Neural cell (in vitro differentiated cells): ENCODE measurements at regions not wholly inside any gene's neighbourhood (a gene's known extent, or its start where the extent isn't known, plus 50 kb on each side); places are given as distances from the start of the nearest gene placed in this dataset.

Experiments used
- H2AFZ ChIP-seq: fragments of 200-600, 300-800 bp; sonication (generic), shearing (Covaris generic); 2 replicates; pipeline ENCODE4 v1.6.0; 2014; ENCODE audit warnings: low read depth, mild to moderate bottlenecking, antibody characterized with exemption, low read length, moderate library complexity
- H3F3A ChIP-seq: fragments of 200-600 bp; shearing (Covaris generic); 2 replicates; pipeline ENCODE4 v1.6.1; 2016; ENCODE audit warnings: mild to moderate bottlenecking, moderate library complexity, mixed read lengths, antibody characterized with exemption, low read length; ENCODE audit not compliant: insufficient read depth, poor library complexity, severe bottlenecking
- H3K27ac ChIP-seq: fragments of 200-600, 300-800 bp; sonication (generic), shearing (Covaris generic); 2 replicates; pipeline ENCODE4 v1.5.1; 2014; ENCODE audit warnings: mild to moderate bottlenecking, low read length, moderate library complexity
- H3K27me3 ChIP-seq: fragments of 300-800, 200-600 bp; sonication (generic), shearing (Covaris generic); 2 replicates; pipeline ENCODE4 v1.6.0; 2014; ENCODE audit warnings: mild to moderate bottlenecking, low read depth, low read length, moderate library complexity; ENCODE audit not compliant: insufficient read depth
- H3K36me3 ChIP-seq: fragments of 300-800, 200-600 bp; sonication (generic), shearing (Covaris generic); 2 replicates; pipeline ENCODE4 v1.5.1; 2014; ENCODE audit warnings: mild to moderate bottlenecking, antibody characterized with exemption, low read length, moderate library complexity; ENCODE audit not compliant: insufficient read depth
- H3K4me2 ChIP-seq: fragments of 300-800, 200-600 bp; sonication (generic), shearing (Covaris generic); 2 replicates; pipeline ENCODE4 v1.6.0; 2014; ENCODE audit warnings: mild to moderate bottlenecking, low read length
- H3K4me3 ChIP-seq: fragments of 300-800, 200-600 bp; sonication (generic), shearing (Covaris generic); 2 replicates; pipeline ENCODE4 v1.5.1; 2014; ENCODE audit warnings: mild to moderate bottlenecking, low read length, moderate library complexity
- H3K79me2 ChIP-seq: fragments of 200-600 bp; shearing (Covaris generic); replicated peaks from 2 replicates; pipeline ENCODE4 v1.6.0; 2014; ENCODE audit warnings: mild to moderate bottlenecking, low read length, moderate library complexity; ENCODE audit not compliant: insufficient read depth
- H3K9ac ChIP-seq: fragments of 300-800, 200-600 bp; sonication (generic), shearing (Covaris generic); 2 replicates; pipeline ENCODE4 v1.6.1; 2016; ENCODE audit warnings: mild to moderate bottlenecking, low read length, mixed read lengths
- H3K9me2 ChIP-seq: fragments of 200-600 bp; shearing (Covaris generic); 2 replicates; pipeline ENCODE4 v1.6.1; 2016; ENCODE audit warnings: mild to moderate bottlenecking, low read length, mixed read lengths; ENCODE audit not compliant: insufficient read depth
- H3K9me3 ChIP-seq: fragments of 200-600, 300-800 bp; sonication (generic), shearing (Covaris generic); 2 replicates; pipeline ENCODE4 v1.6.1; 2016; ENCODE audit warnings: mild to moderate bottlenecking, mixed run types, low read length, moderate library complexity, mixed read lengths
- H4K20me1 ChIP-seq: fragments of 200-600 bp; shearing (Covaris generic); 2 replicates; pipeline ENCODE4 v1.6.1; 2016; ENCODE audit warnings: mild to moderate bottlenecking, mixed run types; ENCODE audit not compliant: insufficient read depth
- CTCF ChIP-seq: fragments of 450-650 bp; IDR thresholded peaks from 2 replicates; pipeline ENCODE4 v1.5.1; 2014; ENCODE audit warnings: antibody characterized with exemption, mild to moderate bottlenecking, moderate library complexity; ENCODE audit not compliant: poor library complexity, severe bottlenecking
- EP300 ChIP-seq: fragments of 450-650 bp; conservative IDR thresholded peaks from 2 replicates; pipeline ENCODE4 v1.6.1; 2014; ENCODE audit warnings: antibody characterized with exemption, mild to moderate bottlenecking, moderate library complexity; ENCODE audit not compliant: poor library complexity, severe bottlenecking
- EZH2 ChIP-seq: fragments of 200-600, 300-800 bp; shearing (Covaris generic), sonication (generic); IDR thresholded peaks from 2 replicates; pipeline ENCODE4 v1.6.1; 2014; ENCODE audit warnings: antibody characterized with exemption, low read length, borderline replicate concordance, mild to moderate bottlenecking; ENCODE audit not compliant: insufficient read depth, poor library complexity, severe bottlenecking
- MXI1 ChIP-seq: fragments of 450-650 bp; conservative IDR thresholded peaks from 2 replicates; pipeline ENCODE4 v1.6.1; 2014; ENCODE audit warnings: antibody characterized with exemption, mild to moderate bottlenecking; ENCODE audit not compliant: poor library complexity, severe bottlenecking
- POLR2AphosphoS5 ChIP-seq: IDR thresholded peaks from 2 replicates; pipeline ENCODE4 v1.6.1; 2012
- RAD21 ChIP-seq: fragments of 450-650 bp; conservative IDR thresholded peaks from 2 replicates; pipeline ENCODE4 v1.6.1; 2014; ENCODE audit warnings: antibody characterized with exemption, mild to moderate bottlenecking, moderate library complexity
- SMC3 ChIP-seq: fragments of 450-650 bp; conservative IDR thresholded peaks from 2 replicates; pipeline ENCODE4 v1.6.1; 2014; ENCODE audit warnings: antibody characterized with exemption, mild to moderate bottlenecking, moderate library complexity; ENCODE audit not compliant: poor library complexity
- TAF1 ChIP-seq: IDR thresholded peaks from 2 replicates; pipeline ENCODE4 v1.6.1; 2012; ENCODE audit warnings: low read depth
- TF ChIP-seq, protein P1 (sequence below): IDR thresholded peaks from 2 replicates; pipeline ENCODE4 v1.6.1; 2012; ENCODE audit warnings: borderline replicate concordance

- Histone ChIP-seq H3K9me3 (peaks cover 4% of the 10 kb centered on the region), H3K9me2 (no peaks in the 10 kb centered on the region), H3F3A (no peaks in the 10 kb centered on the region), H3K4me2 (no peak overlapping the region), H3K9ac (no peak overlapping the region), H3K4me3 (no peak overlapping the region), H2AFZ (no peak overlapping the region), H4K20me1 (no peaks in the 10 kb centered on the region), H3K79me2 (no peaks in the 10 kb centered on the region), H3K36me3 (no peaks in the 10 kb centered on the region), H3K27ac (no peak overlapping the region), H3K27me3 (no peaks in the 10 kb centered on the region)
- TF ChIP-seq SMC3 (no peak), EP300 (no peak), CTCF (no peak), TAF1 (no peak), RAD21 (no peak), EZH2 (no peak), MXI1 (no peak), POLR2AphosphoS5 (no peak)
- TF ChIP-seq, protein P1, sequence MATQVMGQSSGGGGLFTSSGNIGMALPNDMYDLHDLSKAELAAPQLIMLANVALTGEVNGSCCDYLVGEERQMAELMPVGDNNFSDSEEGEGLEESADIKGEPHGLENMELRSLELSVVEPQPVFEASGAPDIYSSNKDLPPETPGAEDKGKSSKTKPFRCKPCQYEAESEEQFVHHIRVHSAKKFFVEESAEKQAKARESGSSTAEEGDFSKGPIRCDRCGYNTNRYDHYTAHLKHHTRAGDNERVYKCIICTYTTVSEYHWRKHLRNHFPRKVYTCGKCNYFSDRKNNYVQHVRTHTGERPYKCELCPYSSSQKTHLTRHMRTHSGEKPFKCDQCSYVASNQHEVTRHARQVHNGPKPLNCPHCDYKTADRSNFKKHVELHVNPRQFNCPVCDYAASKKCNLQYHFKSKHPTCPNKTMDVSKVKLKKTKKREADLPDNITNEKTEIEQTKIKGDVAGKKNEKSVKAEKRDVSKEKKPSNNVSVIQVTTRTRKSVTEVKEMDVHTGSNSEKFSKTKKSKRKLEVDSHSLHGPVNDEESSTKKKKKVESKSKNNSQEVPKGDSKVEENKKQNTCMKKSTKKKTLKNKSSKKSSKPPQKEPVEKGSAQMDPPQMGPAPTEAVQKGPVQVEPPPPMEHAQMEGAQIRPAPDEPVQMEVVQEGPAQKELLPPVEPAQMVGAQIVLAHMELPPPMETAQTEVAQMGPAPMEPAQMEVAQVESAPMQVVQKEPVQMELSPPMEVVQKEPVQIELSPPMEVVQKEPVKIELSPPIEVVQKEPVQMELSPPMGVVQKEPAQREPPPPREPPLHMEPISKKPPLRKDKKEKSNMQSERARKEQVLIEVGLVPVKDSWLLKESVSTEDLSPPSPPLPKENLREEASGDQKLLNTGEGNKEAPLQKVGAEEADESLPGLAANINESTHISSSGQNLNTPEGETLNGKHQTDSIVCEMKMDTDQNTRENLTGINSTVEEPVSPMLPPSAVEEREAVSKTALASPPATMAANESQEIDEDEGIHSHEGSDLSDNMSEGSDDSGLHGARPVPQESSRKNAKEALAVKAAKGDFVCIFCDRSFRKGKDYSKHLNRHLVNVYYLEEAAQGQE, result no peak
Measured at GRCh38 chr22:48018346-48018745, 1255.9 kb downstream of the TBC1D22A start.

DNA sequence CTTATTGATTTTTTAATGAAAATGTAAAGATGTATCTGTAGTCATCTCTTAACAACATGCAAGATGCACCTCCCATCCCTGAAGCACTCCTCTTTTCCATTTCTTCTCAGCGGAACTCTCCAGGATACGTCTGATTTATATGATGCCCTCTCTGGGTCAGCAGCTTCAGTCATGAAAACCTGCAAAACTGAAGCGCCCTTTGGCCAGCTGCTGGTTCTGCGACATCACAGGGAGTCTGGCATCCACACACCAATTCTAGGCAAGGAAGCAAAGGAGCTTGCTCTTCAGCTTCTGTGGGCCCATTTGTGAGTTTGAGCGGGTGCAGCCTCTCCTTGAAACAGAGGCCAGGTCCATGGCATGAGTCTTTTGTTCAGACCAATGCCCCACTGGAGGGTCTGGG, 1253.3 kb downstream of the TBC1D22A start:
- no peaks in the 10 kb centered on the region for H3K79me2 ChIP-seq
- H3K36me3 ChIP-seq, result no peaks in the 10 kb centered on the region
- H4K20me1 ChIP-seq, result no peaks in the 10 kb centered on the region
- peaks cover 4% of the 10 kb centered on the region for H3K9me3 ChIP-seq
- H3K4me2 ChIP-seq, result no peak overlapping the region
- no peaks in the 10 kb centered on the region for H3K27me3 ChIP-seq
- no peak overlapping the region for H3K27ac ChIP-seq
- no peaks in the 10 kb centered on the region for H3F3A ChIP-seq
- H3K9ac ChIP-seq, result no peak overlapping the region
- H3K9me2 ChIP-seq, result no peaks in the 10 kb centered on the region
- no peak overlapping the region for H3K4me3 ChIP-seq
- no peak for TF ChIP-seq RAD21
- no peak for TF ChIP-seq EP300
- TF ChIP-seq TAF1, result no peak
- no peak for TF ChIP-seq POLR2AphosphoS5
- TF ChIP-seq SMC3, result no peak
- no peak for TF ChIP-seq MXI1
- TF ChIP-seq, protein P1, result no peak
- no peak for TF ChIP-seq CTCF
- TF ChIP-seq EZH2, result no peak
- no peak overlapping the region for H2AFZ ChIP-seq
